ENCODE measurements at regions not wholly inside any gene's neighbourhood (a gene's known extent, or its start where the extent isn't known, plus 50 kb on each side); places are given as distances from the start of the nearest gene placed in this dataset.

- no peak for DNase-seq (ENCODE audit: low read depth)
- TF ChIP-seq, protein P1, sequence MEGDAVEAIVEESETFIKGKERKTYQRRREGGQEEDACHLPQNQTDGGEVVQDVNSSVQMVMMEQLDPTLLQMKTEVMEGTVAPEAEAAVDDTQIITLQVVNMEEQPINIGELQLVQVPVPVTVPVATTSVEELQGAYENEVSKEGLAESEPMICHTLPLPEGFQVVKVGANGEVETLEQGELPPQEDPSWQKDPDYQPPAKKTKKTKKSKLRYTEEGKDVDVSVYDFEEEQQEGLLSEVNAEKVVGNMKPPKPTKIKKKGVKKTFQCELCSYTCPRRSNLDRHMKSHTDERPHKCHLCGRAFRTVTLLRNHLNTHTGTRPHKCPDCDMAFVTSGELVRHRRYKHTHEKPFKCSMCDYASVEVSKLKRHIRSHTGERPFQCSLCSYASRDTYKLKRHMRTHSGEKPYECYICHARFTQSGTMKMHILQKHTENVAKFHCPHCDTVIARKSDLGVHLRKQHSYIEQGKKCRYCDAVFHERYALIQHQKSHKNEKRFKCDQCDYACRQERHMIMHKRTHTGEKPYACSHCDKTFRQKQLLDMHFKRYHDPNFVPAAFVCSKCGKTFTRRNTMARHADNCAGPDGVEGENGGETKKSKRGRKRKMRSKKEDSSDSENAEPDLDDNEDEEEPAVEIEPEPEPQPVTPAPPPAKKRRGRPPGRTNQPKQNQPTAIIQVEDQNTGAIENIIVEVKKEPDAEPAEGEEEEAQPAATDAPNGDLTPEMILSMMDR (IDR thresholded peaks at IDR 0.05; ENCODE audit: control insufficient read depth, extremely low read depth, insufficient read depth): no peak
- no peak overlapping the region for H3K4me3 ChIP-seq (ENCODE audit: low read depth, low read length)
These were observed 280.3 kb downstream of the HACE1 start for GRCh38 chr6:104579310-104579863.

GRCh38 chr6:104575536-104575935 is 284.2 kb downstream of the HACE1 start:
- no peak overlapping the region for H3K4me3 ChIP-seq (ENCODE audit: low read depth, low read length)
- no peak for DNase-seq (ENCODE audit: low read depth)
- TF ChIP-seq, protein P1 (IDR thresholded peaks at IDR 0.05; ENCODE audit: control insufficient read depth, extremely low read depth, insufficient read depth): no peak

GRCh38 chr6:104574135-104574750 is 285.5 kb downstream of the HACE1 start:
- H3K4me3 ChIP-seq (ENCODE audit: low read depth, low read length): no peak overlapping the region
- TF ChIP-seq, protein P1 (IDR thresholded peaks at IDR 0.05; ENCODE audit: control insufficient read depth, extremely low read depth, insufficient read depth): no peak
- no peak for DNase-seq (ENCODE audit: low read depth)

GRCh38 chr6:104573350-104573749 is 286.4 kb downstream of the HACE1 start:
- DNase-seq (ENCODE audit: low read depth): no peak
- TF ChIP-seq, protein P1 (IDR thresholded peaks at IDR 0.05; ENCODE audit: control insufficient read depth, extremely low read depth, insufficient read depth): no peak
- H3K4me3 ChIP-seq (ENCODE audit: low read depth, low read length): no peak overlapping the region

GRCh38 chr6:104572901-104573300 is 286.8 kb downstream of the HACE1 start:
- DNase-seq (ENCODE audit: low read depth): no peak
- TF ChIP-seq, protein P1 (IDR thresholded peaks at IDR 0.05; ENCODE audit: control insufficient read depth, extremely low read depth, insufficient read depth): no peak
- H3K4me3 ChIP-seq (ENCODE audit: low read depth, low read length): no peak overlapping the region

DNA sequence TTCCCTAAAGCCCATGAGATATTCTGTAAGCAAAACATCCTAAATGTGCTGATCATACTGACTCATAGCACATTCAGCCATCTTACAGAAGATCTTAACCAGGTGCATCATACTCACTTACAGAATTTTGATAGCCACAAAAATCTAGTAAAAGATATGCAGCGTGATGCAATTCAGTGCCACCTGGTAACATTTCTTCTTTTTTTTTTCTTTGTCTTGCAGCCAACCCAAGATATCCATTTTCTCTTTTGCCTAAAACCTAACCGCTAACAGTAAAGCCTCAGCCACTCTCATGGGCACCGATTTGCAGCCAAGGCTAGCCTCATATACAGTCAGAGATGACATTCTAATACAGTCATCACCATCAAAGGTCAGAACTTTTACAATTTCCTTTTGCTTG is 293.3 kb downstream of the HACE1 start:
- no peak for DNase-seq (ENCODE audit: low read depth)
- TF ChIP-seq, protein P1 (IDR thresholded peaks at IDR 0.05; ENCODE audit: control insufficient read depth, extremely low read depth, insufficient read depth): no peak
- H3K4me3 ChIP-seq (ENCODE audit: low read depth, low read length): no peak overlapping the region

DNA sequence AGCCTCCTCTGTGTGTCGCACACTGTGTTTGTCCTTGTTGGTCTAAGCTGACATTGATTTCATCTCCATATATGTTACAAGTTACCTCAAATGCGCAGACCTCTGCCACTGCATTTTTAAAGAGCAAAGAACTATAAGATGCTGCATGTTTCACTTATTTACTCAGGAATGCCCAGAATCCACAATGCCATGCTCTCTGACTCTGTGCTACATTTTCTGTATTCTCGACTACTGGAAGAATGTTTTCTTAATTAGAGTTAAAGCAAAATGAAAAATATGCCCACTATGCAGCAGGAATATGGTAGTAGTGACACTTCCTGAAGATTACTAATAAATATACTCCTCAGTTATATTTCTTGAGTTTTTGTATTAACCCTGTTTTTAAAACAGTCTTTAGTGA is 296.4 kb downstream of the HACE1 start:
- no peak for DNase-seq (ENCODE audit: low read depth)
- TF ChIP-seq, protein P1 (IDR thresholded peaks at IDR 0.05; ENCODE audit: control insufficient read depth, extremely low read depth, insufficient read depth): no peak

More for the DNA sequence above, 296.4 kb downstream of the HACE1 start:
- H3K4me3 ChIP-seq (ENCODE audit: low read depth, low read length): no peak overlapping the region

Measured in LNCaP clone FGC (cell line).